Endothelial cell (in vitro differentiated cells): ENCODE measurements at regions not wholly inside any gene's neighbourhood (a gene's known extent, or its start where the extent isn't known, plus 50 kb on each side); places are given as distances from the start of the nearest gene placed in this dataset.

ENCODE experiments used
- DNase-seq: peaks from one replicate; pipeline ENCODE4 v3.0.0; 2021; ENCODE audit warnings: low spot score
- H3K27ac Mint-ChIP-seq: one replicate; pipeline ENCODE4 v1.8.0; 2021; ENCODE audit warnings: mixed read lengths, inconsistent platforms; ENCODE audit not compliant: unreplicated experiment
- H3K27me3 Mint-ChIP-seq: one replicate; pipeline ENCODE4 v1.8.0; 2021; ENCODE audit warnings: mild to moderate bottlenecking, moderate library complexity, mixed read lengths, inconsistent platforms; ENCODE audit not compliant: unreplicated experiment
- H3K36me3 Mint-ChIP-seq: one replicate; pipeline ENCODE4 v1.8.0; 2021; ENCODE audit warnings: mild to moderate bottlenecking, low read depth, mixed read lengths, inconsistent platforms; ENCODE audit not compliant: unreplicated experiment
- H3K4me1 Mint-ChIP-seq: one replicate; pipeline ENCODE4 v1.8.0; 2021; ENCODE audit warnings: mild to moderate bottlenecking, mixed read lengths, inconsistent platforms; ENCODE audit not compliant: unreplicated experiment
- H3K4me3 Mint-ChIP-seq: one replicate; pipeline ENCODE4 v1.8.0; 2021; ENCODE audit warnings: mild to moderate bottlenecking, mixed read lengths, inconsistent platforms; ENCODE audit not compliant: unreplicated experiment
- H3K9me3 Mint-ChIP-seq: one replicate; pipeline ENCODE4 v1.8.0; 2021; ENCODE audit warnings: mixed read lengths, inconsistent platforms; ENCODE audit not compliant: unreplicated experiment
- TF ChIP-seq, protein P1 (sequence below): fragments of 200-600 bp; sonication (generic); IDR thresholded peaks from one replicate; pipeline ENCODE4 v1.5.0; 2021; ENCODE audit warnings: antibody characterized with exemption; ENCODE audit not compliant: unreplicated experiment

DNA sequence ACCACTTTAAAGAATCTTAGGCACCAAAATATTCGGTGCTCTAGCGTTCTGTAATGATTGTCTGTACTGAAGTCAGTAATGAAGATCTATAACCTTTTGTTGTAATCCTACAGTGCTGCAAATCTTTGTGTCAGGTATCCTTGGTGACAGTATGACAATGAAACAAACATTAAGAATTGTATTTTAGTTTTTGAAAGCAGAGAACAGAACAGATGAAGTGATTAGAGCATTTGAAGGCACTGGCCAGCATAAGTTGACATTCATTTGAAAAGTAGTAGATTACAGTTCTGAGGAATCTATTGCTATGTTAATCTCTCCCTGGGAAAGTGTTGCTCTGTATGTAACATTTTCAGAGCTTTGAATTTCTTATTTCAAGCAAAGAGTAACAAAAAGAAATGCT is 451.2 kb downstream of the NUP35 start:
- H3K4me1 Mint-ChIP-seq: no peaks in the 10 kb centered on the region
- no peak overlapping the region for H3K4me3 Mint-ChIP-seq
- TF ChIP-seq, protein P1, sequence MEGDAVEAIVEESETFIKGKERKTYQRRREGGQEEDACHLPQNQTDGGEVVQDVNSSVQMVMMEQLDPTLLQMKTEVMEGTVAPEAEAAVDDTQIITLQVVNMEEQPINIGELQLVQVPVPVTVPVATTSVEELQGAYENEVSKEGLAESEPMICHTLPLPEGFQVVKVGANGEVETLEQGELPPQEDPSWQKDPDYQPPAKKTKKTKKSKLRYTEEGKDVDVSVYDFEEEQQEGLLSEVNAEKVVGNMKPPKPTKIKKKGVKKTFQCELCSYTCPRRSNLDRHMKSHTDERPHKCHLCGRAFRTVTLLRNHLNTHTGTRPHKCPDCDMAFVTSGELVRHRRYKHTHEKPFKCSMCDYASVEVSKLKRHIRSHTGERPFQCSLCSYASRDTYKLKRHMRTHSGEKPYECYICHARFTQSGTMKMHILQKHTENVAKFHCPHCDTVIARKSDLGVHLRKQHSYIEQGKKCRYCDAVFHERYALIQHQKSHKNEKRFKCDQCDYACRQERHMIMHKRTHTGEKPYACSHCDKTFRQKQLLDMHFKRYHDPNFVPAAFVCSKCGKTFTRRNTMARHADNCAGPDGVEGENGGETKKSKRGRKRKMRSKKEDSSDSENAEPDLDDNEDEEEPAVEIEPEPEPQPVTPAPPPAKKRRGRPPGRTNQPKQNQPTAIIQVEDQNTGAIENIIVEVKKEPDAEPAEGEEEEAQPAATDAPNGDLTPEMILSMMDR: no peak
- peaks cover 2% of the 10 kb centered on the region for H3K27me3 Mint-ChIP-seq
- DNase-seq: no peak
- H3K36me3 Mint-ChIP-seq: peaks cover 8% of the 10 kb centered on the region
- peaks cover 13% of the 10 kb centered on the region for H3K9me3 Mint-ChIP-seq
- no peak overlapping the region for H3K27ac Mint-ChIP-seq

DNA sequence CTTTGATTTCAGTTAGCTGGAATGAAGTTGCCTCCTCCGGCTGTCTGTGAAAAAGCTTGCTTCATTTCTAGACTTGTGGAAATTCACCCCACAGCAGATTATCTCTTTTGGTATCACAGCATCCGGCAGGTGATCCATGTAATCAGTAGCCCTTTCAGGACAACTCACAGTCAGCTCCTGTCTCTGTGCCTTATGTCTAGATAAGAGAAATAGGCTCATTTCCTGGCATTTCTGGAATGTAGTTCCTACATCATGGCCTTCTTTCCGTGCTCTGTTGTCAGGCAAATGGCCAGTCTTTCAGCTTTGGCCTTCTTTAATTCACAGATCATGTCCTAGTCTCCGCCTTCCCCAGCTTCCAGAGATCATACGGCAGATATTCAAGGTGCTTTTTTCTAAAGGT is 455.4 kb downstream of the NUP35 start:
- Mint-ChIP-seq H3K4me3 (no peak overlapping the region), H3K9me3 (no peaks in the 10 kb centered on the region), H3K27me3 (peaks cover 2% of the 10 kb centered on the region), H3K36me3 (no peaks in the 10 kb centered on the region), H3K27ac (no peak overlapping the region), H3K4me1 (no peaks in the 10 kb centered on the region)
- TF ChIP-seq, protein P1: no peak
- no peak for DNase-seq

DNA sequence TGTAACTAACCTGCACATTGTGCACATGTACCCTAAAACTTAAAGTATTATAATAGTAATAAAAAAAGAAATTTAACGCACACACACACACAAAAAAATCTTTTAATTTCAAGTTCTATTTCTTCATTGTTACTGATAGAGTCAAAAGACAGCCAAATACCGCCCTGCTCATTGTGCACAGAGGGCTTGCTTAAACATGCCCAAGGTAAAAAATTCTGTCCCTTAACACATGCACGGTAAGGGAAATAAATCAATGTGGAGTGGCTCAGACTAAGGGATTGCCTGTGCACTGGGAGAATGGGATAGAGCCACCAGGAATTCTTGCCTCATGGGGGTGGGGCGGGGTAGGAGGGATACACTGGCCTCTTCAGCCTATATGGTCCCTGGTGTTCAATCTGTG is 468.0 kb downstream of the NUP35 start:
- no peak overlapping the region for H3K27ac Mint-ChIP-seq
- TF ChIP-seq, protein P1: no peak
- no peaks in the 10 kb centered on the region for H3K9me3 Mint-ChIP-seq
- H3K4me3 Mint-ChIP-seq: no peak overlapping the region
- no peaks in the 10 kb centered on the region for H3K36me3 Mint-ChIP-seq
- no peak for DNase-seq
- H3K4me1 Mint-ChIP-seq: no peaks in the 10 kb centered on the region
- peaks cover 1% of the 10 kb centered on the region for H3K27me3 Mint-ChIP-seq

DNA sequence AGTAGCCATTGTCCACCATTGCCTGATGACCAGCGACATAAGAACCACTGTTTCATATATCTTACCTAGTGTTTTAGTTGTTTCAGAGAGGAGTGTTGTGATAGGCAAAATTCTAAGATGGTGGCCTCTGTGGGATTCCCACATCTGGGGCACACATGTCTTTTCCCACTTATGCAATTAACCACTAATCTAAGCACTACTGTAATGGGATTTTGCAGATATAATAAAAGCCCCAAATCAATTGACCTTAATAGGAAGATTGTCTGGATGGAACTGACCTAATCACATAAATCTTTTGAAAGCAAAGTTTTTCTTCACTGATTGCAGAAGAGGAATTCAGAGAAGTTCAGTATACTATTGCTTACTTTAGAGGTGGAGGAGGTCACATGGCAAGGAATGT is 469.9 kb downstream of the NUP35 start:
- Mint-ChIP-seq H3K27ac (no peak overlapping the region), H3K27me3 (peaks cover 1% of the 10 kb centered on the region), H3K9me3 (no peaks in the 10 kb centered on the region), H3K4me3 (no peak overlapping the region), H3K4me1 (no peaks in the 10 kb centered on the region), H3K36me3 (no peaks in the 10 kb centered on the region)
- TF ChIP-seq, protein P1: no peak
- no peak for DNase-seq

DNA sequence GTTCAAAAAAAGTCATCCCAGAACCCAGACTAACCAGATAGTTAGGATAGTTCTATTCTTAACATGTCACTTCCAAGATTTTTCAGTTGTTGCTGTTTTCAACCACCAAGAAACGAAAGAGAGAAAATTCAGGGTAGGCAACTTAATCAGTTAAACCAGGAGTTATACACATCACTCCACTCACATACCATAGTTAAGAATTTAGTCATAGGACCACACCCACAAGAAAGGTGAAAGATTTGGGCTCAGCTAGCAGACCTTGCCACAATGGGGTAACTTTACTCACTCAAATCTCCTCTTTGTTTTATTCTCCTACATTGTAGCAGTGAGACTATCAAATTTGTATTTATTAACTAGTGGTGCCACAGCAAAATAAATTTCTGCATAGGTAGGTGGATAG is 473.6 kb downstream of the NUP35 start:
- Mint-ChIP-seq H3K4me1 (no peaks in the 10 kb centered on the region), H3K4me3 (no peak overlapping the region), H3K27ac (no peak overlapping the region), H3K36me3 (no peaks in the 10 kb centered on the region), H3K9me3 (no peaks in the 10 kb centered on the region), H3K27me3 (no peaks in the 10 kb centered on the region)
- TF ChIP-seq, protein P1: no peak
- DNase-seq: no peak
